Ovary (tissue), 7 donors: ENCODE measurements at regions not wholly inside any gene's neighbourhood (a gene's known extent, or its start where the extent isn't known, plus 50 kb on each side); places are given as distances from the start of the nearest gene placed in this dataset.

Experiments used
- DNase-seq, 5 donors: peaks; one replicate each; pipeline ENCODE4 v3.0.0-alpha.2; 2019 to 2020
- H3K27ac ChIP-seq, 2 donors: fragments of 200-600 bp; one replicate each; pipeline versions ENCODE4 v1.5.1 to v1.8.0; 2019 to 2022
- H3K27me3 ChIP-seq: fragments of 200-600 bp; one replicate; pipeline ENCODE4 v1.8.0; 2022
- H3K36me3 ChIP-seq: fragments of 200-600 bp; sonication (generic); one replicate; pipeline ENCODE4 v1.5.1; 2019
- H3K4me1 ChIP-seq: one replicate; pipeline ENCODE4 v1.8.1; 2013; ENCODE audit warnings: mild to moderate bottlenecking, moderate library complexity; ENCODE audit not compliant: insufficient read depth
- H3K4me3 ChIP-seq: fragments of 200-600 bp; sonication (generic); one replicate; pipeline ENCODE4 v1.5.1; 2017
- H3K9me3 ChIP-seq, 2 donors: fragments of 200-600 bp in 1 of 2; sonication (generic) in 1 of 2; one replicate each; pipeline versions ENCODE4 v1.5.1 to v1.8.1; 2013 to 2019; ENCODE audit warnings: mild to moderate bottlenecking in 1 of 2, moderate library complexity in 1 of 2
- CTCF ChIP-seq, 3 donors: fragments of 450-650 bp in 2 of 3; fragments of 200-600 bp in 1 of 3; IDR thresholded peaks; one replicate each; pipeline versions ENCODE4 v1.5.1 to v1.8.0; 2016 to 2022; ENCODE audit warnings: antibody characterized with exemption in 3 of 3, mild to moderate bottlenecking in 1 of 3
- EP300 ChIP-seq: sonication (generic); formaldehyde crosslinking; IDR thresholded peaks from one replicate; pipeline ENCODE4 v1.6.1; 2017; ENCODE audit warnings: antibody characterized with exemption
- POLR2A ChIP-seq: fragments of 450-650 bp; IDR thresholded peaks from one replicate; pipeline ENCODE4 v1.6.1; 2017; ENCODE audit warnings: antibody characterized with exemption, mild to moderate bottlenecking, moderate library complexity
- WGBS, 3 donors: extraction: QIAGEN DNeasy Blood & Tissue Kit in 1 of 3; methylation state at CpG; one replicate each; pipeline versions ENCODE4 v1.1.5 to v1.1.7; 2013 to 2017; 5-methylcytosine and 5-hydroxymethylcytosine counted together
- intact Hi-C, 4 donors: fragments of 100-400 bp; cut with DNase I; formaldehyde crosslinking; loops; one replicate each; pipeline versions ENCODE4 v1.11.0 to v1.15.1; 2022 to 2023
- donor health status: DM: no; HTN: no; CAD: no; lungs with moderate emphysema.
- donor health status: DM: no; HTN: no; CAD: no.
- donor health status: Bipolar disorder and iron deficiency.
- donor health status: DM: no; HTN: no; CAD: no.
- donor health status: DM: yes; HTN: yes; CAD: no.

GRCh38 chr18:24536326-24536725 is 75.9 kb downstream of the HRH4 start:
- H3K9me3 ChIP-seq = no peaks in the 10 kb centered on the region
- H3K27me3 ChIP-seq = no peaks in the 10 kb centered on the region
- H3K4me3 ChIP-seq = no peak overlapping the region
- no peak for DNase-seq
- no peak overlapping the region for H3K27ac ChIP-seq
- no peaks in the 10 kb centered on the region for H3K36me3 ChIP-seq
- 28 to 35% (median 31%) methylated on average over 4 of the region's 4 CpGs for WGBS, 3 donors
- H3K4me1 ChIP-seq = no peaks in the 10 kb centered on the region
- no peak for TF ChIP-seq CTCF (IDR thresholded peaks at IDR 0.05)
- TF ChIP-seq EP300 = no peak
- no peak for TF ChIP-seq POLR2A
- intact Hi-C loops = no loop called here

- no peak overlapping the region for H3K4me3 ChIP-seq
- DNase-seq = no peak
- no peak for TF ChIP-seq EP300
- TF ChIP-seq CTCF (IDR thresholded peaks at IDR 0.05) = no peak
- no peak for TF ChIP-seq POLR2A
- no peaks in the 10 kb centered on the region for H3K4me1 ChIP-seq
- H3K27me3 ChIP-seq = no peaks in the 10 kb centered on the region
- no peak overlapping the region for H3K27ac ChIP-seq
- no peaks in the 10 kb centered on the region for H3K9me3 ChIP-seq
- intact Hi-C loops = no loop called here
- no peaks in the 10 kb centered on the region for H3K36me3 ChIP-seq
- 55 to 71% (median 64%) methylated on average over 1 of the region's 1 CpG for WGBS, 3 donors
Observed at GRCh38 chr18:24536834-24537233, 76.4 kb downstream of the HRH4 start.

GRCh38 chr18:24538414-24539264 is 78.2 kb downstream of the HRH4 start:
- no peak overlapping the region for H3K27ac ChIP-seq
- DNase-seq = no peak
- intact Hi-C loops = no loop called here
- no peak for TF ChIP-seq CTCF (IDR thresholded peaks at IDR 0.05)
- TF ChIP-seq POLR2A = no peak
- no peaks in the 10 kb centered on the region for H3K4me1 ChIP-seq
- no peaks in the 10 kb centered on the region for H3K36me3 ChIP-seq
- WGBS, 3 donors = 54 to 62% (median 62%) methylated on average over 5 of the region's 5 CpGs
- no peaks in the 10 kb centered on the region for H3K27me3 ChIP-seq
- H3K4me3 ChIP-seq = no peak overlapping the region
- no peaks in the 10 kb centered on the region for H3K9me3 ChIP-seq

- H3K4me3 ChIP-seq = no peak overlapping the region
- DNase-seq = no peak
- H3K27me3 ChIP-seq = no peaks in the 10 kb centered on the region
- intact Hi-C loops = loop anchor here in 3 of 4 donors (5.0 kb wide), 1 partner anchor 187 kb away; no protein-coding TSS in a partner anchor
- TF ChIP-seq EP300 = no peak
- no peak for TF ChIP-seq CTCF (IDR thresholded peaks at IDR 0.05)
- no peak for TF ChIP-seq POLR2A
- no peak overlapping the region for H3K27ac ChIP-seq
- no peaks in the 10 kb centered on the region for H3K4me1 ChIP-seq
- no peaks in the 10 kb centered on the region for H3K9me3 ChIP-seq
- 32 to 50% (median 43%) methylated on average over 4 of the region's 4 CpGs for WGBS, 3 donors
- no peaks in the 10 kb centered on the region for H3K36me3 ChIP-seq
Observed at GRCh38 chr18:24539866-24540617, 79.6 kb downstream of the HRH4 start.
